ENCODE measurements at regions not wholly inside any gene's neighbourhood (a gene's known extent, or its start where the extent isn't known, plus 50 kb on each side); places are given as distances from the start of the nearest gene placed in this dataset.

GRCh38 chr13:40422588-40423235 is 243.7 kb downstream of the FOXO1 start:
- Histone ChIP-seq H3K9me3 (no peaks in the 10 kb centered on the region), H3K36me3 (no peaks in the 10 kb centered on the region), H3K27ac (no peak overlapping the region), H3K4me3 (no peak overlapping the region), H3K27me3 (no peaks in the 10 kb centered on the region), H3K9ac (ENCODE audit: low read depth in 2 of 2, low read length in 2 of 2) (no peak overlapping the region), H3K4me1 (no peaks in the 10 kb centered on the region)
- no peak for TF ChIP-seq CTCF (IDR thresholded peaks at IDR 0.05)
- intact Hi-C loops (cut with DNase I) = no loop called here
- DNase-seq = no peak

DNA sequence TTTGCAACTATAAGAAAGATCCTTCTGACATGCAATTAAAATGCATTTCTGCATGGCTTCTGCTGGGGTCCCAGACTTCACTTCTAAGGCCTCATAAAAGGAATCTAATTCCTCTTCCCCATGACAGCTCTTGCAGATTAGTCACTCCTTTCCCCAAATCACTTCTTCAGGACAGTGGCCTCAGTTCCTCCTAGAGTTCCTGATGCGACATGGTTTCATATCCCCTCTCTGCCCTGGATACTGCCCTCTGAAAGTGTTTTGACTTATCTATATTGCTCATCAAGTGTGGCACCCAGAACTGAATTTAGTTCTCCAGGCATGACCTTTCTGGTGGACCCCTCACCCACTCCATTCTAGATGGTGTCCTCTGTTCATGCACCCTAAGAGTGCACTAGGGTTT is 238.1 kb downstream of the FOXO1 start:
- TF ChIP-seq CTCF (IDR thresholded peaks at IDR 0.05) = no peak
- Histone ChIP-seq H3K36me3 (no peaks in the 10 kb centered on the region), H3K27me3 (no peaks in the 10 kb centered on the region), H3K4me1 (no peaks in the 10 kb centered on the region), H3K27ac (no peak overlapping the region), H3K4me3 (no peak overlapping the region), H3K9me3 (no peaks in the 10 kb centered on the region), H3K9ac (ENCODE audit: low read depth in 2 of 2, low read length in 2 of 2) (no peak overlapping the region)
- intact Hi-C loops (cut with DNase I) = no loop called here
- no peak for DNase-seq

- intact Hi-C loops (cut with DNase I) = no loop called here
- no peak for DNase-seq
Measured at GRCh38 chr13:40429706-40430545, 236.5 kb downstream of the FOXO1 start.

GRCh38 chr13:40432018-40432978 is 234.1 kb downstream of the FOXO1 start:
- no peaks in the 10 kb centered on the region for H3K36me3 ChIP-seq
- no peaks in the 10 kb centered on the region for H3K4me1 ChIP-seq
- intact Hi-C loops (cut with DNase I) = no loop called here
- no peaks in the 10 kb centered on the region for H3K27me3 ChIP-seq
- DNase-seq = no peak
- H3K9me3 ChIP-seq = no peaks in the 10 kb centered on the region
- H3K4me3 ChIP-seq = no peak overlapping the region
- no peak overlapping the region for H3K27ac ChIP-seq
- TF ChIP-seq CTCF (IDR thresholded peaks at IDR 0.05) = no peak
- H3K9ac ChIP-seq (ENCODE audit: low read depth in 2 of 2, low read length in 2 of 2) = no peak overlapping the region

More at GRCh38 chr13:40429706-40430545, 236.5 kb downstream of the FOXO1 start:
- Histone ChIP-seq H3K9ac (ENCODE audit: low read depth in 2 of 2, low read length in 2 of 2) (no peak overlapping the region), H3K27me3 (no peaks in the 10 kb centered on the region), H3K36me3 (no peaks in the 10 kb centered on the region), H3K4me3 (no peak overlapping the region), H3K4me1 (no peaks in the 10 kb centered on the region), H3K9me3 (no peaks in the 10 kb centered on the region), H3K27ac (no peak overlapping the region)
- no peak for TF ChIP-seq CTCF (IDR thresholded peaks at IDR 0.05)

DNA sequence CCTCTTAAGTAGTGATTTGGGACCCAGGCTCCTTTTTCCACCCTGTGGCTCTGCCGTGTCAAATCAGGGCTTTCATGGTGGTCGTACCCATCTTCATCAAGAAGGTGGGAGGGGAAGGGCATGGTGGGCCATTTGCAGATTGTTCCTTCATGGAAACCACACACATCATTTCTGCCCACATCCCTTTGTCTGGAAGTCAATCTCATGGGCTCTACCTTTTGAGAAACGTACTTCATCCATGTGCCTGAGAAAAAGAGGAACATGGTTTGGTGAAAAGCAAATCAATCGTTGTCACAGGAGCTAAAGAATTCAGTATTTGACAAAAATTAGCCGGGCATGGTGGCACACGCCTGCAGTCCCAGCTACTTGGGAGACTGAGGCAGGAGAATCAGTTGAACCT is 233.4 kb downstream of the FOXO1 start:
- no peaks in the 10 kb centered on the region for H3K9me3 ChIP-seq
- DNase-seq = no peak
- intact Hi-C loops (cut with DNase I) = no loop called here
- H3K36me3 ChIP-seq = no peaks in the 10 kb centered on the region
- no peak overlapping the region for H3K4me3 ChIP-seq
- TF ChIP-seq CTCF (IDR thresholded peaks at IDR 0.05) = no peak
- H3K27me3 ChIP-seq = no peaks in the 10 kb centered on the region
- no peaks in the 10 kb centered on the region for H3K4me1 ChIP-seq
- H3K9ac ChIP-seq (ENCODE audit: low read depth in 2 of 2, low read length in 2 of 2) = no peak overlapping the region
- H3K27ac ChIP-seq = no peak overlapping the region

All from colonic mucosa (tissue), 4 donors.